Stromal cell of bone marrow (primary cell): ENCODE measurements at regions not wholly inside any gene's neighbourhood (a gene's known extent, or its start where the extent isn't known, plus 50 kb on each side); places are given as distances from the start of the nearest gene placed in this dataset.
A peak's percentile ranks its signal among the peaks of the same experiment; 100 is the strongest.
"Not testable (repeated sequence)": the region's sequence is repeated elsewhere in the genome, so short reads cannot be mapped to it uniquely, and the experiment has no call there.

Source experiments
- DNase-seq: peaks from one replicate; pipeline ENCODE4 v3.0.0-alpha.2; 2012; ENCODE audit warnings: low read depth

GRCh38 chr2:144724460-144724859 is 204.5 kb upstream of the ZEB2 start:
- not testable (repeated sequence) for DNase-seq

GRCh38 chr2:144718376-144718775 is 198.5 kb upstream of the ZEB2 start:
- DNase-seq: no peak

- no peak for DNase-seq
These were observed 196.1 kb upstream of the ZEB2 start for GRCh38 chr2:144715992-144716391.

DNA sequence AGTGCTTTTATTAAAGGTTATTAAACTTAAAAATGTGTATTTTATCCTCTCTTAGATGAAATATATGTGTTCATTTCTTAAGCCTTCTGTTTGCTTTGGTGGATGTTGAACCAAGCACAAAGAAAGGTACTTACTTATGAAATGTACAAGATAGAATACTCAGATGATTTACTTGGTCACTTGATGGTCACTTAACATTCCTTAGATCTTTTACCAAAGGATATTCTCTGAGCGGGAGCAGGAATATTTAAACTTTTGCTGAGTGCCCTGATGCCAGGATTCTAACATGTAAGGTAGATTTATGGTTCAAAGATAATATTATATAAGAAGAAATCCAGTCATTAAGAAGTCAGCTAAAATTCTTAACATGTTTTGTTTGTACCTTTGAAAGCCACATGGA is 193.5 kb upstream of the ZEB2 start:
- DNase-seq: no peak

DNA sequence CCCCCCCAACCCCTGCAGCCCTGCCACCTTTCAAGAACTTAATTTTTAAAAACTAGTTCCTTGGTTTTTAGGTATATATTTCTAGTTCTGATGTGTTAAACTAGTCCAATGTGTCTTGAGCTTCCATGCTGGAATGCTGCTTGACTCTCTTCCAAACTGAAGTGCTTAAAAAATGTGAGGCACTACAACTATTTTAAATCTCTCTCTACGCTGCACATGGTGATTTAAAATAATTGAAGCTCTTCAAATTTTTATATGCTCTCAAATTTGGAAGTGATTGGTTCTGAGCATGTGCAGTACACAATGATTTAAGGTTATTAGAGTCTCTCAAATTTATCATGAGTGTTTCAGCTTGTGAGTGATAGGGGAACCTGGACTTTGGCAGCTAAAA is 192.6 kb upstream of the ZEB2 start:
- no peak for DNase-seq

DNA sequence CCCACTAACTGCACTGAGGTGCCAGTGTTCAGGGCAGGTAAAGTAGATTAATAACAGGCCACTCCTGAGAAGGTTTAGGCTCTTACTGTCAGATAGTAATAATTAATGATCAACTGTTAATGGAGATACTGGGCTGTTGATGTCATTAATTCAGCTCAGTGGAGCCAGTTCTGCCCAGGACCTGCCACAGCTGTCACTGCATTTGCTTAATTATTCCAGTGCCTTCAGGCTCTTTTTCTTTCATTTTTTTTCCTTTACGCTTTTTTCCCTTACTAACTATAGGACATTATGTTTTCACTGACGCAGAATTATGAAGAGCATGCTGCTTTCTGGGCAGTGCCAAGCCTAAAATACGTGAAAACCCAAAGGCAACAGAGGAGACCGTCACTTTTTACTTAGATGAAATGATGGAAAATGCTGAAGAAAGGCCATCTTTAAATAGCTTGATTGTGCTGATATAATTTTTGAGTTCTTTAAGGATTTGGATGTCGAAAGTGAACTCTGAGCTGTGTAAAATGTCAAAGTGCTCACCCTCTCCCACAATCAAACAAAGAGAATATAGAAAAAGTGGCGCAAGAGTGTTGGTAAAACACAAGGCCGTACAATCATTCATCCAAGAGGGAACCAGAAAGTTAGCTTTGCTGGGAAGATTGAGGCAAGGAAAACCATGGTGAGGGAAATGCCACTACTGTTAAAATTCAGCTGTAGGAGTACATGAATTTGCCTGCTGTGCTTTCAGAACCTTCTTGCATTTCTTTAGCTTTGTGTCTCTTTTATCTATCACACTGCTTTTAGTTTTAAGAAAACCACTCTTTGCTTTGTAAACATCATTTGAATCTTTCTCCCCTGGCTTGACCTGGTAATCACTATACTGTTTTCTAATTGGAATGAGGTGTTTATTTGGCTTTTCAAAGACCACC is 192.0 kb upstream of the ZEB2 start:
- no peak for DNase-seq

GRCh38 chr2:144711084-144711483 is 191.2 kb upstream of the ZEB2 start:
- no peak for DNase-seq

- DNase-seq: no peak
These were observed 188.7 kb upstream of the ZEB2 start for GRCh38 chr2:144708626-144709025.

DNA sequence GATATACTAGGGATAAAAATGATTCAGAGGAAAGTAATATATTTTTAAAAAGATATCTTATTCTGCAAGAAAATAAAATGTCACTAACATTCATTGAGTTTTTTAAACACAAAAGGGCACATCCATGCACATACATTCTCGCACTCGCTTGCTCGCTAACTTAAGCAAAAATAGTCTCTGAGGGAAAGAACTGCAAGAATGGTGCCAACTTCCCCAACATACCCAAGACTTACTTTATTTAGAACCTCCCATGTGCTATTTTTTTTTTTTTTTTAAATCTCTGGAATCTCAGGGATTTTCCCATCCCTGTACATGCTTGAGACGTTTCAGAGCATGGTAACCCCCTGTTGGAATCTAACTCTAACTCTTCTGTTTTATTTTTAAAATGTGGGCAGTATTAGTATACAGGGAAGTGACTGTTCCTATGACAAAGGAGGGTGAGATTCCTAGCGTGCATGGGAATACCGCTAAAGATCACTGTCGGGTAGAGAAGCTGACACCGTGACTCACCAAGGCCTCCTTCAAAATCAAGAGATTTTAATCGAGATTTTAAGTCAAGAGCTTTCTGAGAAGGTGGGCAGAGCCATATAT is 187.9 kb upstream of the ZEB2 start:
- no peak for DNase-seq

- DNase-seq: no peak
These were observed 186.7 kb upstream of the ZEB2 start for GRCh38 chr2:144706647-144707046.

DNA sequence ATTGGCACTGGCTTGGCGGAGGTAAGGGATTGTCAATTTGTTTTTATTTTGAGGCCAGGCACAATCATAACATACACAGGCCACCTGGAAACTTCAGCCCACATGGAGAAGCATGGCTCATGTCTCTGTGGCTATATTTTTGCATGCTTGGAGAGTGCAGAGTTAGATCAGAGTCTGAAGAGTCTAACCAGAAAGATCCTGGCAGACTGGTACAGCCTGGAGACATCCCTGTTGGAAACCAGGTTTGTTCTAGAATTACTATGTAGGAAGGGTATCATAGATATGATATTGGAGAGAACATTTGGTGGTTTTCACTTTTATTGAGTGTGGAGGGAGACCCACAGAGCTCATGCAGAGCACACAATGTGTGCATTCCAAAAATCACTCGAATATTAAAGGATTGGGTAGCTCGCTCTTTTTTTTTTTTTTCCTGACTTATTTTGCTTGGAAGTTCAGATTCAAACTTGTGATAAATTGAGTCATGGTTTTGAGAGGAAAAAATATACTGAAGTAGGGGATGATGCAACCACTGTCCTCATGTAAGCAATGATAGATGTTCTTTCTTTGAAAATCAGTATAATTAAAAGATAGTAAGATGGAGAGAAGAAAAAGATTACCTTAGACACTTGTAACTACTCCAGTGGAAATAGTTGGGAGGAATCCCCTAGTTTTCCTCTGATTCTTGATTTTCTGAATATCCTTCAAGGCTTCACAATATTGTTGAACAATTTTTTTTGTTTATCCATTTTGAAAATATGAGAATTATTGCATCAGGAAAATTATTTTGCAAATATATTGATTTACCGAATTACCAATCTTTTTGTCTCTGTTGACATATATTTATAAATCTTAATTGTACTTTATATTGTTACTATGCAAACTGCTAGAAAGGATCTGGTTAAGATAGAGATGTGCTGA is 185.7 kb upstream of the ZEB2 start:
- DNase-seq: peak; percentile 56

GRCh38 chr2:144704709-144705095 is 184.8 kb upstream of the ZEB2 start:
- no peak for DNase-seq

GRCh38 chr2:144703852-144704708 is 184.2 kb upstream of the ZEB2 start:
- peak; percentile 63 for DNase-seq

GRCh38 chr2:144702051-144702450 is 182.1 kb upstream of the ZEB2 start:
- no peak for DNase-seq

DNA sequence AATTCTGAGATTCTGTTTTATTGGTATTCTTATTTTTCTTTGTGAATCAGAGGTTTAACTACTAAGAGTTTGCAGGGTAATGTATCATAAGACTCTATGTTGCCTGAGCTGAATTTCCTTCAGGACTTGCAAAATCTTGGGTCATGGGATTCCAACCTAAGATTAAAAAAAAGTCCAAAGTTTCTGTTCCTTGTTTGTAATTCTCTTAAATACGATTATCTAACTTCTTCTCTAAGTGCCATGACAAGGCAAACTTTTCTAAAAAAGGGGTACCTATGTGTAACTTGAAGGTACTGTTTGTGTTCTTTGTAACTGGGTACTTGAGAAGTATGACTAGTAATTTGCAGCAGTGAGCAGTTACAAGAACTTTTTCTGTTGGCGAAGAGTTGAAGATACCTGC is 181.3 kb upstream of the ZEB2 start:
- DNase-seq: peak; percentile 7

DNA sequence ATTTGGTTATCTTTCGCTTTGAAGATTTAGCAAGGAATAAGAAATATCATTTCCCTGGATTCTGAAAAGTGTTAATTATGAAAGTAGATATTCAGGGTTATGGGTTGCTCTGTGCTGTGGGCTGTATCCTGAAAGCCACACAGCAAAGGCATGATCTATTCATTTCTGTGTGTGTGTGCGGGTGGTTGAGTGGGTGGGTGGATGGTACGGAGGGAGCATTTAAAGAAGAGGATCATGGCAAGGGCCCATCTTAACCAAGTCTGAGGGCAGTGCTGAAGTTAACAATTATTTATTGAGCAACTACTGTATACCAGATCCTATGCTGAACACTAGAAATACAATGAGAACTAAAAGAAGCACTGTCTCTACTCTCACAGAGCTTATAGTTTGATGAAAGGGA is 178.2 kb upstream of the ZEB2 start:
- DNase-seq: no peak

GRCh38 chr2:144695657-144696056 is 175.7 kb upstream of the ZEB2 start:
- no peak for DNase-seq

GRCh38 chr2:144694456-144694855 is 174.5 kb upstream of the ZEB2 start:
- DNase-seq: no peak

DNA sequence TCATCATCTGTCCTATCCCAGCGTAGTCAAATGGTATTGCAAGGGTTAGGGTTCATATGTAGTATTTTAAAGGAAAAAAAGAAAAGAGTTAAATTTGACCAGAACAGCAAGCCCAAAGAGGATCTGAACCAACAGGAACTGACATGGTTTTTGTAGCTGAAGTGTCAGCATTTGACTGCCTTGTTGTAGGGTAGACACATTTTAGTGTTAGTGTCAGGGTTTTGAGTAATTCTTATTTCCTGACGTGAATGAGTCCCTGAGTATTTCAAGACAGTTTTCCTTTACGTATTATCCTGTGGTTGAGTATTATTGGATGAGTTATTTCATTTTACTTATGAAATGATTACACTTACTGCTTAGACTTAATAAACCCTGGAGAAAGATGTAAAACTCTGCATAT is 173.3 kb upstream of the ZEB2 start:
- DNase-seq: no peak

DNA sequence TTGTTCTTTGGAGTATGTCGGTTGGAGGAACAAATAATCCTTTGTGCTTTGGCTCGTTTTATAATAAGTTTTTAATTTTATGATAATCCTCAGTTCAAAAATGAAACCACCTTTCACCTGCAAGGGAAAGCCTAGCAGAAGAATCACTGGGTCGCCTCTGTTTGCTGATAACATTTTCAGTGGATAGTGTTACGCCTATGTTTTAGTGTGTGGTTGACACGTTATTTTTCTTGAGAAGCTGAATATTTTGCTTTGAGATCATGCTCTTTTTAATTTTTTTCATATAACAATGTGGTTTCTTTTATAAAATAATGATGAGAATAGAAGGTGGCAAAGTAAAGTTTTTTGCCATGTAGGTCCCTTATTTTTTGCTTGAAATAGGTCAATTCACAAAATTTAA is 172.7 kb upstream of the ZEB2 start:
- no peak for DNase-seq

- no peak for DNase-seq
These were observed 170.9 kb upstream of the ZEB2 start for GRCh38 chr2:144690771-144691170.
